OCI-LY3 (cell line): ENCODE measurements at regions not wholly inside any gene's neighbourhood (a gene's known extent, or its start where the extent isn't known, plus 50 kb on each side); places are given as distances from the start of the nearest gene placed in this dataset.

ENCODE experiments used
- CTCF ChIP-seq: fragments of 200-600, 300-600 bp; sonication (generic); IDR thresholded peaks from 2 replicates; pipeline ENCODE4 v1.5.1; 2014; ENCODE audit warnings: antibody characterized with exemption, low read length, low read depth
- EZH2phosphoT487 ChIP-seq: fragments of 200-600 bp; shearing (Covaris generic); IDR thresholded peaks from 2 replicates; pipeline ENCODE4 v1.6.1; 2018; ENCODE audit warnings: antibody characterized with exemption, mixed run types, low read depth

- TF ChIP-seq CTCF (no peak), EZH2phosphoT487 (no peak)
Observed at GRCh38 chr5:96093340-96093739, 131.7 kb upstream of the ELL2 start.
